K562 (cell line): ENCODE measurements at regions not wholly inside any gene's neighbourhood (a gene's known extent, or its start where the extent isn't known, plus 50 kb on each side); places are given as distances from the start of the nearest gene placed in this dataset.

ENCODE experiments used
- PCBP1 ChIP-seq: fragments of 200-400 bp; formaldehyde crosslinking; IDR thresholded peaks from 2 replicates; pipeline ENCODE4 v1.6.1; 2018; ENCODE audit warnings: mild to moderate bottlenecking, low read depth, low read length; ENCODE audit not compliant: poor library complexity, severe bottlenecking
- SIRT6 ChIP-seq: IDR thresholded peaks from one replicate; pipeline ENCODE4 v1.6.1; 2012; ENCODE audit warnings: low read depth, mild to moderate bottlenecking, control low read depth, inconsistent platforms, low read length, moderate library complexity
- SOX6 ChIP-seq: fragments of 450-650 bp; IDR thresholded peaks from 2 replicates; pipeline ENCODE4 v1.6.1; 2014; ENCODE audit warnings: mild to moderate bottlenecking
- TCF3 ChIP-seq: sonication (generic); formaldehyde crosslinking; IDR thresholded peaks from 2 replicates; pipeline ENCODE4 v1.4.0; 2020; ENCODE audit warnings: mild to moderate bottlenecking, missing genetic modification reagents
- ZFP1 ChIP-seq: fragments of 450-650 bp; formaldehyde crosslinking; IDR thresholded peaks from 2 replicates; pipeline ENCODE4 v1.4.0; 2020; ENCODE audit warnings: mild to moderate bottlenecking, mixed read lengths
- ZNF224 ChIP-seq: sonication (generic); formaldehyde crosslinking; IDR thresholded peaks from 2 replicates; pipeline ENCODE4 v1.8.0; 2022; ENCODE audit warnings: mild to moderate bottlenecking, missing genetic modification reagents
- ZNF584 ChIP-seq: fragments of 200-800 bp; sonication (Bioruptor generic); IDR thresholded peaks from 2 replicates; pipeline ENCODE4 v1.6.1; 2016; ENCODE audit warnings: low read depth, mild to moderate bottlenecking, missing genetic modification characterization, missing compliant biosample characterization
- ZNF644 ChIP-seq: fragments of 200-800 bp; sonication (Bioruptor generic); IDR thresholded peaks from 2 replicates; pipeline ENCODE4 v1.6.1; 2016; ENCODE audit warnings: low read depth, missing genetic modification characterization, missing compliant biosample characterization
- ZNF699 ChIP-seq: fragments of 250-450 bp; sonication (Bioruptor Pico); IDR thresholded peaks from 2 replicates; pipeline ENCODE4 v1.8.0; 2021; ENCODE audit warnings: mild to moderate bottlenecking, moderate library complexity; ENCODE audit not compliant: insufficient replicate concordance
- ZNF76 ChIP-seq: fragments of 250-450 bp; sonication (Bioruptor Pico); IDR thresholded peaks from 2 replicates; pipeline ENCODE4 v1.4.0; 2020; ENCODE audit warnings: mild to moderate bottlenecking, moderate library complexity, borderline replicate concordance
- TF ChIP-seq, protein P1 (sequence below): fragments of 250-450 bp; sonication (Bioruptor Pico); IDR thresholded peaks from 2 replicates; pipeline ENCODE4 v1.8.0; 2022; ENCODE audit warnings: inconsistent platforms
- TF ChIP-seq, protein P2 (sequence below): fragments of 450-650 bp; formaldehyde crosslinking; IDR thresholded peaks from 2 replicates; pipeline ENCODE4 v1.4.0; 2022; ENCODE audit warnings: missing genetic modification characterization
- TF ChIP-seq, protein P3 (sequence below): sonication (generic); formaldehyde crosslinking; IDR thresholded peaks from 2 replicates; pipeline ENCODE4 v1.8.1; 2023; ENCODE audit warnings: mild to moderate bottlenecking, missing genetic modification reagents
- TF ChIP-seq, protein P4 (sequence below): sonication (generic); IDR thresholded peaks from 2 replicates; pipeline ENCODE4 v1.6.1; 2016
- TF ChIP-seq, protein P5 (sequence below): fragments of 450-650 bp; IDR thresholded peaks from 2 replicates; pipeline ENCODE4 v1.6.1; 2017; ENCODE audit warnings: antibody characterized with exemption, mild to moderate bottlenecking

DNA sequence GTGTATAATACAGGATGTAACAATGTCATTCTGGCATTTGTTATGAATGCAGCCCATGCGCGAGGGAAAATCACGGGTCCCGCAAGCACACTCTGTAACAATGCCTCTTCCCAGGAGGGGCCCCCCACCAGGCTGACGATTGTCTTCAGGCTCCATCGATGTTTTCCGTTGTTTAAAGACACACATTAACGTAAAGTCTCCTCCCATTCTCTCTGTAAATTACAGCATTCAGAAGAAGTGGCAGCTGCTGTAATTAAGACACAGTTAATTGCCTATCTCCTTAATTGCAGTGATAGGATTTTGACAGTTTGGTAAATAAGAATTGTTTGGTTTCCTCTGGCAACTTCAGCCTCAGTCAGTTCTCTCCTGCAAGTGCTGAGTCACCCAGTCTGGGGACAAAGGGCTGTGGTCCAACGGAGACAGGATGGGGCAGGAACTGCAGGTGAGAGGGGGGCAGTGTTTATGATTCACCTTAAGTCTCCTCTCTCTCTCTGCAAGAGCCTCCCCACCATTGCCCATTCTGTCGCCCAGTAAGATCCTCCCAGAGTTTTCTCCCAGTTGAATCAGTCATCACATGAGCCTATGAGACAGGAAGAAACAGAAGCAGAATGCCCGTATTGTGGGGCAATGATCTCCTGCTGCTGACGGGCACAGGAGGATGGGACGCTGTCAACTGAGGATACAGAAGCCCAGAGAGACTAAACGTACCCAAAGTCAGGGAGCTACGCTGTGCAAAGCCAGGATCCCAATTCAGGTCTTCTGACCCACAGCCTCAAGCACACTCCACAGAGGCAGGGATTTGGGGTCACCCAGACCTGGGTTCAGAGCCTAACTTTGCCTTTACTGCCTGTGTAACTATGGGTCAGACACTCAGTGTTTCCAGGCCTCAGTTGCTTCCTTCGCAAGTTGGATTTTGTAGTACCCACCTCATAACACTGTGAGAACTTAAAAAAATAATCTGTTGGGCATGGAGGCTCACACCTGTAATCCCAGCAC is 110.0 kb downstream of the ADSS2 start (continued):
- TF ChIP-seq, protein P1, sequence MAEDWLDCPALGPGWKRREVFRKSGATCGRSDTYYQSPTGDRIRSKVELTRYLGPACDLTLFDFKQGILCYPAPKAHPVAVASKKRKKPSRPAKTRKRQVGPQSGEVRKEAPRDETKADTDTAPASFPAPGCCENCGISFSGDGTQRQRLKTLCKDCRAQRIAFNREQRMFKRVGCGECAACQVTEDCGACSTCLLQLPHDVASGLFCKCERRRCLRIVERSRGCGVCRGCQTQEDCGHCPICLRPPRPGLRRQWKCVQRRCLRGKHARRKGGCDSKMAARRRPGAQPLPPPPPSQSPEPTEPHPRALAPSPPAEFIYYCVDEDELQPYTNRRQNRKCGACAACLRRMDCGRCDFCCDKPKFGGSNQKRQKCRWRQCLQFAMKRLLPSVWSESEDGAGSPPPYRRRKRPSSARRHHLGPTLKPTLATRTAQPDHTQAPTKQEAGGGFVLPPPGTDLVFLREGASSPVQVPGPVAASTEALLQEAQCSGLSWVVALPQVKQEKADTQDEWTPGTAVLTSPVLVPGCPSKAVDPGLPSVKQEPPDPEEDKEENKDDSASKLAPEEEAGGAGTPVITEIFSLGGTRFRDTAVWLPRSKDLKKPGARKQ (CRISPR knock-in tag) = no peak
- no peak for TF ChIP-seq ZNF699 (CRISPR knock-in tag)
- TF ChIP-seq, protein P2, sequence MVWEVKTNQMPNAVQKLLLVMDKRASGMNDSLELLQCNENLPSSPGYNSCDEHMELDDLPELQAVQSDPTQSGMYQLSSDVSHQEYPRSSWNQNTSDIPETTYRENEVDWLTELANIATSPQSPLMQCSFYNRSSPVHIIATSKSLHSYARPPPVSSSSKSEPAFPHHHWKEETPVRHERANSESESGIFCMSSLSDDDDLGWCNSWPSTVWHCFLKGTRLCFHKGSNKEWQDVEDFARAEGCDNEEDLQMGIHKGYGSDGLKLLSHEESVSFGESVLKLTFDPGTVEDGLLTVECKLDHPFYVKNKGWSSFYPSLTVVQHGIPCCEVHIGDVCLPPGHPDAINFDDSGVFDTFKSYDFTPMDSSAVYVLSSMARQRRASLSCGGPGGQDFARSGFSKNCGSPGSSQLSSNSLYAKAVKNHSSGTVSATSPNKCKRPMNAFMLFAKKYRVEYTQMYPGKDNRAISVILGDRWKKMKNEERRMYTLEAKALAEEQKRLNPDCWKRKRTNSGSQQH (CRISPR knock-in tag) = 0 out of 2 replicates have a peak, but pooled peaks have one; percentile 20
- peak; percentile 44; the same call in 1 of the 2 replicates for TF ChIP-seq ZNF76 (CRISPR knock-in tag)
- peak; percentile 77 for TF ChIP-seq SOX6
- no peak for TF ChIP-seq TCF3 (CRISPR knock-in tag)
- 0 out of 2 replicates have a peak, but pooled peaks have one; percentile 53 for TF ChIP-seq ZNF584 (CRISPR knock-in tag)
- no peak for TF ChIP-seq ZNF224 (CRISPR knock-in tag)
- no peak for TF ChIP-seq ZFP1 (CRISPR knock-in tag)
- TF ChIP-seq, protein P3, sequence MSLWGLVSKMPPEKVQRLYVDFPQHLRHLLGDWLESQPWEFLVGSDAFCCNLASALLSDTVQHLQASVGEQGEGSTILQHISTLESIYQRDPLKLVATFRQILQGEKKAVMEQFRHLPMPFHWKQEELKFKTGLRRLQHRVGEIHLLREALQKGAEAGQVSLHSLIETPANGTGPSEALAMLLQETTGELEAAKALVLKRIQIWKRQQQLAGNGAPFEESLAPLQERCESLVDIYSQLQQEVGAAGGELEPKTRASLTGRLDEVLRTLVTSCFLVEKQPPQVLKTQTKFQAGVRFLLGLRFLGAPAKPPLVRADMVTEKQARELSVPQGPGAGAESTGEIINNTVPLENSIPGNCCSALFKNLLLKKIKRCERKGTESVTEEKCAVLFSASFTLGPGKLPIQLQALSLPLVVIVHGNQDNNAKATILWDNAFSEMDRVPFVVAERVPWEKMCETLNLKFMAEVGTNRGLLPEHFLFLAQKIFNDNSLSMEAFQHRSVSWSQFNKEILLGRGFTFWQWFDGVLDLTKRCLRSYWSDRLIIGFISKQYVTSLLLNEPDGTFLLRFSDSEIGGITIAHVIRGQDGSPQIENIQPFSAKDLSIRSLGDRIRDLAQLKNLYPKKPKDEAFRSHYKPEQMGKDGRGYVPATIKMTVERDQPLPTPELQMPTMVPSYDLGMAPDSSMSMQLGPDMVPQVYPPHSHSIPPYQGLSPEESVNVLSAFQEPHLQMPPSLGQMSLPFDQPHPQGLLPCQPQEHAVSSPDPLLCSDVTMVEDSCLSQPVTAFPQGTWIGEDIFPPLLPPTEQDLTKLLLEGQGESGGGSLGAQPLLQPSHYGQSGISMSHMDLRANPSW = no peak
- TF ChIP-seq, protein P4, sequence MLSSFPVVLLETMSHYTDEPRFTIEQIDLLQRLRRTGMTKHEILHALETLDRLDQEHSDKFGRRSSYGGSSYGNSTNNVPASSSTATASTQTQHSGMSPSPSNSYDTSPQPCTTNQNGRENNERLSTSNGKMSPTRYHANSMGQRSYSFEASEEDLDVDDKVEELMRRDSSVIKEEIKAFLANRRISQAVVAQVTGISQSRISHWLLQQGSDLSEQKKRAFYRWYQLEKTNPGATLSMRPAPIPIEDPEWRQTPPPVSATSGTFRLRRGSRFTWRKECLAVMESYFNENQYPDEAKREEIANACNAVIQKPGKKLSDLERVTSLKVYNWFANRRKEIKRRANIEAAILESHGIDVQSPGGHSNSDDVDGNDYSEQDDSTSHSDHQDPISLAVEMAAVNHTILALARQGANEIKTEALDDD = no peak
- TF ChIP-seq, protein P5, sequence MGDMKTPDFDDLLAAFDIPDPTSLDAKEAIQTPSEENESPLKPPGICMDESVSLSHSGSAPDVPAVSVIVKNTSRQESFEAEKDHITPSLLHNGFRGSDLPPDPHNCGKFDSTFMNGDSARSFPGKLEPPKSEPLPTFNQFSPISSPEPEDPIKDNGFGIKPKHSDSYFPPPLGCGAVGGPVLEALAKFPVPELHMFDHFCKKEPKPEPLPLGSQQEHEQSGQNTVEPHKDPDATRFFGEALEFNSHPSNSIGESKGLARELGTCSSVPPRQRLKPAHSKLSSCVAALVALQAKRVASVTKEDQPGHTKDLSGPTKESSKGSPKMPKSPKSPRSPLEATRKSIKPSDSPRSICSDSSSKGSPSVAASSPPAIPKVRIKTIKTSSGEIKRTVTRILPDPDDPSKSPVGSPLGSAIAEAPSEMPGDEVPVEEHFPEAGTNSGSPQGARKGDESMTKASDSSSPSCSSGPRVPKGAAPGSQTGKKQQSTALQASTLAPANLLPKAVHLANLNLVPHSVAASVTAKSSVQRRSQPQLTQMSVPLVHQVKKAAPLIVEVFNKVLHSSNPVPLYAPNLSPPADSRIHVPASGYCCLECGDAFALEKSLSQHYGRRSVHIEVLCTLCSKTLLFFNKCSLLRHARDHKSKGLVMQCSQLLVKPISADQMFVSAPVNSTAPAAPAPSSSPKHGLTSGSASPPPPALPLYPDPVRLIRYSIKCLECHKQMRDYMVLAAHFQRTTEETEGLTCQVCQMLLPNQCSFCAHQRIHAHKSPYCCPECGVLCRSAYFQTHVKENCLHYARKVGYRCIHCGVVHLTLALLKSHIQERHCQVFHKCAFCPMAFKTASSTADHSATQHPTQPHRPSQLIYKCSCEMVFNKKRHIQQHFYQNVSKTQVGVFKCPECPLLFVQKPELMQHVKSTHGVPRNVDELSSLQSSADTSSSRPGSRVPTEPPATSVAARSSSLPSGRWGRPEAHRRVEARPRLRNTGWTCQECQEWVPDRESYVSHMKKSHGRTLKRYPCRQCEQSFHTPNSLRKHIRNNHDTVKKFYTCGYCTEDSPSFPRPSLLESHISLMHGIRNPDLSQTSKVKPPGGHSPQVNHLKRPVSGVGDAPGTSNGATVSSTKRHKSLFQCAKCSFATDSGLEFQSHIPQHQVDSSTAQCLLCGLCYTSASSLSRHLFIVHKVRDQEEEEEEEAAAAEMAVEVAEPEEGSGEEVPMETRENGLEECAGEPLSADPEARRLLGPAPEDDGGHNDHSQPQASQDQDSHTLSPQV = peak; percentile 35; the same call in 1 of the 2 replicates
- TF ChIP-seq PCBP1 = no peak
- TF ChIP-seq ZNF644 (tag) = no peak
- no peak for TF ChIP-seq SIRT6
